ENCODE measurements at regions not wholly inside any gene's neighbourhood (a gene's known extent, or its start where the extent isn't known, plus 50 kb on each side); places are given as distances from the start of the nearest gene placed in this dataset.

DNA sequence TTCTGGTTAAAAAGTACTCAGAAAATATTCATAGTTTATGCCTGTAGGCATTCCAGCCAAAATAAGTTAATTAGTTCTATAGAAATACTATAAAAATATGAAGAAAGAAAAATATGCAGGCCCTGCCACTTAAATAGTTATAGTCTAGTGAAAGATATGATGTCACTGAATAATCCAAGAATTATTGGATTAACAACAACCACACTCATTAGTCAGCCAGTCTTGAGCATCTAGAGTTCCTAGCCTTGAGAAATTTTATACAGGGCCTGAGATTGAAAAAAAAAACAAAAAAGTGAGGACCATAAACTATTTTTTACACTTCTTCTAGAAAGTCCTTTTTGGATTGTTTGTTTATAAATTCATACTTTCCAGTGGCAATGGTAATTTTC lies 823.0 kb downstream of the FAT4 start:
- TF ChIP-seq EZH2 (IDR thresholded peaks at IDR 0.05; ENCODE audit: borderline replicate concordance, insufficient read depth, low read depth, low read length, poor library complexity, severe bottlenecking), result no peak
- TF ChIP-seq, protein P1, sequence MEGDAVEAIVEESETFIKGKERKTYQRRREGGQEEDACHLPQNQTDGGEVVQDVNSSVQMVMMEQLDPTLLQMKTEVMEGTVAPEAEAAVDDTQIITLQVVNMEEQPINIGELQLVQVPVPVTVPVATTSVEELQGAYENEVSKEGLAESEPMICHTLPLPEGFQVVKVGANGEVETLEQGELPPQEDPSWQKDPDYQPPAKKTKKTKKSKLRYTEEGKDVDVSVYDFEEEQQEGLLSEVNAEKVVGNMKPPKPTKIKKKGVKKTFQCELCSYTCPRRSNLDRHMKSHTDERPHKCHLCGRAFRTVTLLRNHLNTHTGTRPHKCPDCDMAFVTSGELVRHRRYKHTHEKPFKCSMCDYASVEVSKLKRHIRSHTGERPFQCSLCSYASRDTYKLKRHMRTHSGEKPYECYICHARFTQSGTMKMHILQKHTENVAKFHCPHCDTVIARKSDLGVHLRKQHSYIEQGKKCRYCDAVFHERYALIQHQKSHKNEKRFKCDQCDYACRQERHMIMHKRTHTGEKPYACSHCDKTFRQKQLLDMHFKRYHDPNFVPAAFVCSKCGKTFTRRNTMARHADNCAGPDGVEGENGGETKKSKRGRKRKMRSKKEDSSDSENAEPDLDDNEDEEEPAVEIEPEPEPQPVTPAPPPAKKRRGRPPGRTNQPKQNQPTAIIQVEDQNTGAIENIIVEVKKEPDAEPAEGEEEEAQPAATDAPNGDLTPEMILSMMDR (IDR thresholded peaks at IDR 0.05), result no peak

Data from B cell (primary cell).